Caco-2 (cell line): ENCODE measurements at regions not wholly inside any gene's neighbourhood (a gene's known extent, or its start where the extent isn't known, plus 50 kb on each side); places are given as distances from the start of the nearest gene placed in this dataset.

Experiments used
- BruUV-seq: library from RNA; stranded (reverse); fragments of 400-500 nt; replicated peaks from 2 replicates; lab custom pipeline; 2021; lab: Mats Ljungman, UMichigan
- CTCF ChIA-PET: fragments of 300-600 bp; sonication (Branson Sonifier 250); formaldehyde crosslinking; loops from one replicate; lab custom pipeline; 2022; ENCODE audit warnings: antibody characterized with exemption; lab: Charles Lee
- POLR2A ChIA-PET: fragments of 300-600 bp; sonication (Branson Sonifier 250); formaldehyde crosslinking; loops from one replicate; lab custom pipeline; 2022; ENCODE audit warnings: antibody characterized with exemption; lab: Charles Lee
- DNase-seq, 2 experiments: peaks; one replicate each; pipeline versions ENCODE4 v3.0.0 to v3.0.0-alpha.2; 2020 to 2022
- H3K27me3 ChIP-seq: replicated peaks from 2 replicates; pipeline ENCODE4 v1.6.0; 2011; ENCODE audit warnings: low read length; ENCODE audit not compliant: control insufficient read depth, insufficient read depth
- H3K36me3 ChIP-seq: 2 replicates; pipeline ENCODE4 v1.5.1; 2011; ENCODE audit warnings: low read length; ENCODE audit not compliant: control insufficient read depth, insufficient read depth
- H3K4me1 ChIP-seq: fragments of 250-450 bp; sonication (Bioruptor Pico); 2 replicates; pipeline ENCODE4 v1.5.1; 2020; ENCODE audit warnings: mild to moderate bottlenecking
- H3K4me3 ChIP-seq: 2 replicates; pipeline ENCODE4 v1.5.1; 2011; ENCODE audit warnings: low read depth, mild to moderate bottlenecking, control low read depth, low read length
- H3K9me3 ChIP-seq: fragments of 250-450 bp; sonication (Bioruptor Pico); 2 replicates; pipeline ENCODE4 v1.5.1; 2020; ENCODE audit warnings: mild to moderate bottlenecking, moderate library complexity
- H3K27ac Mint-ChIP-seq: one replicate; pipeline ENCODE4 v1.8.0; 2022; ENCODE audit warnings: mixed read lengths; ENCODE audit not compliant: unreplicated experiment
- H3K27me3 Mint-ChIP-seq: one replicate; pipeline ENCODE4 v1.8.0; 2022; ENCODE audit warnings: mixed read lengths; ENCODE audit not compliant: insufficient read depth, unreplicated experiment
- H3K36me3 Mint-ChIP-seq: one replicate; pipeline ENCODE4 v1.8.0; 2022; ENCODE audit warnings: mild to moderate bottlenecking, mixed read lengths; ENCODE audit not compliant: insufficient read depth, unreplicated experiment
- H3K4me1 Mint-ChIP-seq: one replicate; pipeline ENCODE4 v1.8.0; 2022; ENCODE audit warnings: low read depth, mixed read lengths; ENCODE audit not compliant: unreplicated experiment
- H3K4me3 Mint-ChIP-seq: one replicate; pipeline ENCODE4 v1.8.0; 2022; ENCODE audit warnings: mild to moderate bottlenecking, moderate library complexity, mixed read lengths; ENCODE audit not compliant: unreplicated experiment
- H3K9me3 Mint-ChIP-seq: one replicate; pipeline ENCODE4 v1.8.0; 2022; ENCODE audit warnings: mixed read lengths; ENCODE audit not compliant: unreplicated experiment
- CTCF ChIP-seq, 2 experiments: fragments of 200-600 bp in 1 of 2; IDR thresholded peaks; 1 replicate in 1 of 2; 2 replicates in 1 of 2; pipeline versions ENCODE4 v1.5.1 to v1.8.0; 2011 to 2022; ENCODE audit warnings: antibody characterized with exemption in 1 of 2, control low read depth in 1 of 2, inconsistent platforms in 1 of 2, low read depth in 1 of 2, low read length in 1 of 2, mild to moderate bottlenecking in 1 of 2, moderate library complexity in 1 of 2; ENCODE audit not compliant: insufficient read depth in 1 of 2, severe bottlenecking in 1 of 2, unreplicated experiment in 1 of 2
- intact Hi-C: fragments of 100-400 bp; cut with micrococcal nuclease; formaldehyde crosslinking; loops from one replicate; pipeline ENCODE4 v1.10.0; 2022; ENCODE audit not compliant: unreplicated experiment

- Mint-ChIP-seq H3K36me3 (no peaks in the 10 kb centered on the region), H3K9me3 (no peaks in the 10 kb centered on the region), H3K4me1 (no peaks in the 10 kb centered on the region), H3K4me3 (no peak overlapping the region), H3K27ac (no peak overlapping the region), H3K27me3 (peaks cover 3% of the 10 kb centered on the region)
- no peak for TF ChIP-seq CTCF (IDR thresholded peaks at IDR 0.05; ENCODE audit: insufficient read depth in 1 of 2, low read depth in 1 of 2, low read length in 1 of 2, severe bottlenecking in 1 of 2, unreplicated experiment in 1 of 2)
- CTCF ChIA-PET: no interaction called here
- H3K9me3 ChIP-seq: no peaks in the 10 kb centered on the region
- H3K4me3 ChIP-seq: no peak overlapping the region
- no peaks in the 10 kb centered on the region for H3K27me3 ChIP-seq
- POLR2A ChIA-PET: no interaction called here
- BruUV-seq: no TSS peak
- no peaks in the 10 kb centered on the region for H3K36me3 ChIP-seq
- intact Hi-C loops: no loop called here
- H3K4me1 ChIP-seq: no peaks in the 10 kb centered on the region
- DNase-seq: no peak
Measured at GRCh38 chr6:104648347-104648746, 211.4 kb downstream of the HACE1 start.

GRCh38 chr6:104644848-104645247, 214.9 kb downstream of the HACE1 start:
- no TSS peak for BruUV-seq
- H3K27me3 Mint-ChIP-seq: peaks cover 3% of the 10 kb centered on the region
- no peak for TF ChIP-seq CTCF (IDR thresholded peaks at IDR 0.05; ENCODE audit: insufficient read depth in 1 of 2, low read depth in 1 of 2, low read length in 1 of 2, severe bottlenecking in 1 of 2, unreplicated experiment in 1 of 2)
- ChIA-PET POLR2A (no interaction called here), CTCF (no interaction called here)
- intact Hi-C loops: no loop called here
- no peak overlapping the region for H3K4me3 Mint-ChIP-seq
- H3K36me3 Mint-ChIP-seq: no peaks in the 10 kb centered on the region
- no peaks in the 10 kb centered on the region for H3K4me1 ChIP-seq
- no peaks in the 10 kb centered on the region for H3K4me1 Mint-ChIP-seq
- no peaks in the 10 kb centered on the region for H3K36me3 ChIP-seq
- DNase-seq: no peak
- H3K4me3 ChIP-seq: no peak overlapping the region
- no peaks in the 10 kb centered on the region; the same call in 1 of the 2 replicates for H3K27me3 ChIP-seq
- no peak overlapping the region for H3K27ac Mint-ChIP-seq
- no peaks in the 10 kb centered on the region for H3K9me3 Mint-ChIP-seq
- H3K9me3 ChIP-seq: no peaks in the 10 kb centered on the region

- H3K27ac Mint-ChIP-seq: no peak overlapping the region
- ChIA-PET CTCF (no interaction called here), POLR2A (no interaction called here)
- no peaks in the 10 kb centered on the region for H3K4me1 Mint-ChIP-seq
- no peaks in the 10 kb centered on the region for H3K4me1 ChIP-seq
- no peak overlapping the region for H3K4me3 Mint-ChIP-seq
- TF ChIP-seq CTCF (IDR thresholded peaks at IDR 0.05; ENCODE audit: insufficient read depth in 1 of 2, low read depth in 1 of 2, low read length in 1 of 2, severe bottlenecking in 1 of 2, unreplicated experiment in 1 of 2): no peak
- no peaks in the 10 kb centered on the region for H3K9me3 Mint-ChIP-seq
- no peaks in the 10 kb centered on the region for H3K9me3 ChIP-seq
- DNase-seq: no peak
- H3K36me3 Mint-ChIP-seq: no peaks in the 10 kb centered on the region
- no peaks in the 10 kb centered on the region; the same call in 1 of the 2 replicates for H3K27me3 ChIP-seq
- H3K27me3 Mint-ChIP-seq: peaks cover 3% of the 10 kb centered on the region
- intact Hi-C loops: no loop called here
- BruUV-seq: no TSS peak
- H3K36me3 ChIP-seq: no peaks in the 10 kb centered on the region
- H3K4me3 ChIP-seq: no peak overlapping the region
Measured at GRCh38 chr6:104642871-104643270, 216.8 kb downstream of the HACE1 start.
